GM23338 (cell line): ENCODE measurements at regions not wholly inside any gene's neighbourhood (a gene's known extent, or its start where the extent isn't known, plus 50 kb on each side); places are given as distances from the start of the nearest gene placed in this dataset.

Source experiments
- ATAC-seq: fragments of 200-7000 bp; cut with Tn5 transposase; 3 replicates; pipeline ENCODE4 v1.9.1; 2020
- DNase-seq: peaks from one replicate; pipeline ENCODE4 v3.0.0-alpha.2; 2015; ENCODE audit warnings: low spot score
- H2AFZ ChIP-seq: fragments of 200-600 bp; sonication (generic); 2 replicates; pipeline ENCODE4 v1.8.0; 2016; ENCODE audit warnings: antibody characterized with exemption, mild to moderate bottlenecking, moderate library complexity
- H3F3A ChIP-seq: fragments of 200-600 bp; sonication (generic); replicated peaks from 2 replicates; pipeline ENCODE4 v1.8.0; 2017; ENCODE audit warnings: antibody characterized with exemption, mixed run types, low read depth
- H3K27ac ChIP-seq: fragments of 200-600 bp; sonication (generic); 2 replicates; pipeline ENCODE4 v1.6.1; 2016; ENCODE audit warnings: low read depth
- H3K27me3 ChIP-seq: fragments of 200-600 bp; sonication (generic); 2 replicates; pipeline ENCODE4 v1.8.0; 2016; ENCODE audit warnings: mild to moderate bottlenecking, mixed run types, moderate library complexity; ENCODE audit not compliant: insufficient read depth
- H3K36me3 ChIP-seq: fragments of 200-600 bp; sonication (generic); 2 replicates; pipeline ENCODE4 v1.8.0; 2016; ENCODE audit warnings: mild to moderate bottlenecking; ENCODE audit not compliant: insufficient read depth
- H3K4me1 ChIP-seq: fragments of 200-600 bp; sonication (generic); 2 replicates; pipeline ENCODE4 v1.8.0; 2016; ENCODE audit warnings: mild to moderate bottlenecking, moderate library complexity; ENCODE audit not compliant: insufficient read depth
- H3K4me2 ChIP-seq: fragments of 200-600 bp; sonication (generic); 2 replicates; pipeline ENCODE4 v1.7.1; 2017; ENCODE audit warnings: mixed run types
- H3K4me3 ChIP-seq: fragments of 200-600 bp; sonication (generic); 2 replicates; pipeline ENCODE4 v1.6.1; 2016; ENCODE audit warnings: mixed run types
- H3K79me2 ChIP-seq: fragments of 200-600 bp; sonication (generic); replicated peaks from 2 replicates; pipeline ENCODE4 v1.8.0; 2017; ENCODE audit warnings: mild to moderate bottlenecking; ENCODE audit not compliant: insufficient read depth
- H3K9me2 ChIP-seq: fragments of 200-600 bp; sonication (generic); 2 replicates; pipeline ENCODE4 v1.8.0; 2017; ENCODE audit not compliant: insufficient read depth
- H4K20me1 ChIP-seq: fragments of 200-600 bp; sonication (generic); replicated peaks from 2 replicates; pipeline ENCODE4 v1.8.0; 2017; ENCODE audit warnings: mild to moderate bottlenecking; ENCODE audit not compliant: insufficient read depth
- H3K27ac Mint-ChIP-seq: 2 replicates; pipeline ENCODE4 v1.8.0; 2020; ENCODE audit warnings: inconsistent platforms, mild to moderate bottlenecking, moderate library complexity, mixed read lengths
- H3K27me3 Mint-ChIP-seq: 3 replicates; pipeline ENCODE4 v1.8.0; 2022; ENCODE audit warnings: low read depth, mild to moderate bottlenecking, moderate library complexity, mixed read lengths, inconsistent platforms; ENCODE audit not compliant: insufficient read depth, poor library complexity
- H3K36me3 Mint-ChIP-seq: 3 replicates; pipeline ENCODE4 v1.8.0; 2021; ENCODE audit warnings: low read depth, mild to moderate bottlenecking, inconsistent platforms, moderate library complexity, mixed read lengths
- H3K4me1 Mint-ChIP-seq: 3 replicates; pipeline ENCODE4 v1.8.0; 2020; ENCODE audit warnings: mild to moderate bottlenecking, inconsistent platforms, mixed read lengths
- H3K4me3 Mint-ChIP-seq: 3 replicates; pipeline ENCODE4 v1.8.0; 2021; ENCODE audit warnings: moderate library complexity, mild to moderate bottlenecking, inconsistent platforms, mixed read lengths
- H3K9me3 Mint-ChIP-seq: 3 replicates; pipeline ENCODE4 v1.8.0; 2020; ENCODE audit warnings: moderate library complexity, mild to moderate bottlenecking, inconsistent platforms, mixed read lengths
- EZH2 ChIP-seq: fragments of 200-600 bp; sonication (generic); IDR thresholded peaks from one replicate; pipeline ENCODE4 v1.8.0; 2017; ENCODE audit warnings: antibody characterized with exemption, mild to moderate bottlenecking, low read depth; ENCODE audit not compliant: unreplicated experiment
- EZH2phosphoT487 ChIP-seq: fragments of 200-600 bp; sonication (generic); IDR thresholded peaks from one replicate; pipeline ENCODE4 v1.8.1; 2018; ENCODE audit warnings: antibody characterized with exemption; ENCODE audit not compliant: unreplicated experiment
- REST ChIP-seq: IDR thresholded peaks from one replicate; pipeline ENCODE4 v1.6.1; 2018; ENCODE audit warnings: antibody characterized with exemption; ENCODE audit not compliant: unreplicated experiment
- STAT1 ChIP-seq: IDR thresholded peaks from one replicate; pipeline ENCODE4 v1.6.1; 2016; ENCODE audit warnings: antibody characterized with exemption; ENCODE audit not compliant: unreplicated experiment
- ZNF462 ChIP-seq: fragments of 250-450 bp; sonication (Bioruptor Pico); IDR thresholded peaks from 2 replicates; pipeline ENCODE4 v1.5.0; 2020; ENCODE audit warnings: mild to moderate bottlenecking, moderate library complexity

- Mint-ChIP-seq H3K27ac (no peak overlapping the region), H3K4me1 (peaks cover 4% of the 10 kb centered on the region; the same call in 2 of the 3 replicates), H3K27me3 (no peaks in the 10 kb centered on the region), H3K9me3 (no peaks in the 10 kb centered on the region), H3K36me3 (no peaks in the 10 kb centered on the region), H3K4me3 (no peak overlapping the region)
- H3K36me3 ChIP-seq = no peaks in the 10 kb centered on the region
- H3K4me1 ChIP-seq = no peaks in the 10 kb centered on the region
- ATAC-seq (no peak), DNase-seq (no peak)
- no peaks in the 10 kb centered on the region for H3K79me2 ChIP-seq
- TF ChIP-seq EZH2 = no peak
- TF ChIP-seq STAT1 = no peak
- TF ChIP-seq ZNF462 (CRISPR knock-in tag) = no peak
- no peak for TF ChIP-seq EZH2phosphoT487
- TF ChIP-seq REST = no peak
- H3K27ac ChIP-seq = no peak overlapping the region
- H2AFZ ChIP-seq = no peak overlapping the region
- H3K4me2 ChIP-seq = no peak overlapping the region
- no peak overlapping the region for H3K4me3 ChIP-seq
- no peaks in the 10 kb centered on the region for H4K20me1 ChIP-seq
- H3K9me2 ChIP-seq = no peaks in the 10 kb centered on the region
- no peaks in the 10 kb centered on the region for H3F3A ChIP-seq
- no peaks in the 10 kb centered on the region for H3K27me3 ChIP-seq
These were observed 1010.0 kb upstream of the CADM2 start for GRCh38 chr3:83948771-83949170.
